ENCODE measurements at regions not wholly inside any gene's neighbourhood (a gene's known extent, or its start where the extent isn't known, plus 50 kb on each side); places are given as distances from the start of the nearest gene placed in this dataset.

DNA sequence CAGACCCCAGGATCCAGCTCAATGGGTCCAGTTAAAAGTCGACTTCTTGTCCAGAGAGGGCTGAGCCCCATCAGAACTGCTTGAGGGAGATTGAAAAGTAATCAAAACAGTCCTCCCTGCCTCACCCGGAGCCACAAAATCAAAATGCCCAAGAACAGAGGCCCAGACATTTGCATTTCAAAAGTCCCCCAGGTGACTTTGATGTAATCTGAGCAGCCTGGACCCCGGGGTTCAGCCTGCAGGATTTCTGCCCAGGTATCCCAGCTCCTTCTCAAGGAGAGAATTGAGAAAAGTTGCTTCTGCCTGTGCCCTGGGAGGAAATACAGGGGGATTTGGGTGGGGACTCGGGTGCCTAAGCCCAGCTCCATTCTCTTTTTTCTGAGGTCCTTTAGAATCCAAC lies 1385.0 kb downstream of the TBC1D22A start:
- no peak for ATAC-seq

DNA sequence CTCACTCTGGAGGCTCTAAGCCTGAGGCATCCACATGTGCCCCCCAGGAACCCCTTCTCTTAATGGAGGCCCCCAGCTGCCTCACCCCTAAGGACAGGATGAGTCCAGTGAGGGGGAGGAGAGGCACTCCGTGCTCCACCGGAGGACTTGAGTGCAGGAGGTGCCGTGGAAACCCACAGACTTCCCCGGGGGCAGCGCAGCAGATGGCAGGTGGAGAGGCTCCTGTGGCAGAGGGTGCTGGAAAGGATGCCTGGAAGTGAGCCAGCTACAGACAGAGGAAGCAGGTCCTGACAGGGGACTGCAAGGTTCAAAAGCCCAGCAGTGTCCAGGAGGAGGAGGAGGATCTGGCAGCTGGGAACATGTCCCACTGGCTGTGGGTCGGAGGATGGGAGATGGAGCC lies 1384.0 kb downstream of the TBC1D22A start:
- ATAC-seq, result no peak

DNA sequence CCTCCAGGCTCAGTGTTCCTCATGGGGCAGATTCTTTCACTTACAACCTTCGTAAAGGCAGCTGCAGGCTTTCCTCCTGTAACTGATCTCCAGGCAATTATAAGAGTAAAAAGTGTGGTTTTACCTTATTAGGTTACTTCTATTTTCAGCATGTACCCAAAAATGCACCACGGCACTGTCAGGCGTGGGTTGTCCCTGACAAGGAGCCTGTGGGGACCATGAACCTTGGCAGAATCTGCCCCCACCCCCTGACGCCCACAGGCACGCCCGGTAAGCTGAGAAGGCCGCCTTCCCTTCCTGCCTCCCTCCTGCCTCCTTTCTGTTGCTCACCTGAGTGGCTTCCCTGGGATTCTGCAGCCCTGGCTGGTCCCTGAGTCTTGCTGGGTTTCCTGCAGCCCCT lies 1383.3 kb downstream of the TBC1D22A start:
- ATAC-seq, result no peak

DNA sequence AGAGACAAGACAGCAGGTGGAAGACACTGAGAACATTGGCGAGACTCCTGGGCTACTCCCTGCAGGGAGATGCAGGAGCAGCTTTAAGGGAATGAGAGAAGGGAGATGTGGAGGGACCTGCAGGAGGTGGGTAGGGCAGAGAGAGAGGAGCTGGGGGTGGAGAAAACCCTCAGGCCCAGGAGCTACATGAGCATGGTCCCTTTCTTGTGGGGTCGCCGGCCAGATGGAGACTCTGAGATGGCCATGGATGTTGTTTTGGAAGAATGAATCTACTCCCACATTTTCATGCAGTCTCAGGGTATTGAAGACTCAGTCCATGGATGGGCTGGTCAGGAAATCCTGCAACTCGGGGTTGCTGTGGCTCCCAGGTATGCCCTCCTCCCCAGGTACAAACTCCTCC lies 1381.9 kb downstream of the TBC1D22A start:
- no peak for ATAC-seq

DNA sequence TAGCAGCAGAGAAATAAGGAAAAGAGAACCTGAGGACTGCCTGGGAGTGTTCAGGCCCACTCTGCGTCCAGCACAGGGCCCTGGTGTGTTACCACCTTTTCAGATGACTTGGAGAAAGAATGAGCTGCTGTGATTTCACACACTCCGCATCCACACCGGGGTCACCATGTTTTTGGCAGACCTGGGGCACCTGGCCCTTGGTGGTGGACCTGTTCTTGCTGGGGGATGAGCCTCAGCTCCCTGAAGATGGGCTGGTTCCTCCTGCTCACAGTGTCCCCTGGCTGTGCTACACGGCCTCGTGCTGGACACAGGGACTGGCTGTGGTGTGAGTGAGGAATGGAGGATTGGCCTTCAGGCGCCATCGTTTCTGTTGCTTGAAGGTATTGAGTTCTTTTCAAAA lies 1381.4 kb downstream of the TBC1D22A start:
- no peak for ATAC-seq

DNA sequence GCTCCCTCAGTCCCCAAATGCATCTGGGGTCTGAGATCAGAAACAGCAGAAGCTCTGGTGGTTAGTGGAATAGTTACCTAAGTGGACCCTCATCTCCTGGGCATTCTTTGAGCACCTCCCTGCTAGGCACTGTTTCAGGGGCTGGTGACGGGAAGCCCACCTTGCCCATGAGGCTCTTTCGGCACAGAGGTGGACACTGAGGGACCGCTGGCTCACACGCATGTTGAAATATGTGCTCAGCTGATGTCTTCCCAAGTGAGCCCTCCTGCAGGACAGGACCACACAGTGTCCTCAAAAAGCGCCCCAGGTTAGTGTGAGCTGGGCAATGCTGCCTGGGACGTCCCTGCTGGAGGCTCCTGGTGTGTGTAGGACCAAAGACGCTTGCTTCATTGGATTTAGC lies 1379.9 kb downstream of the TBC1D22A start:
- ATAC-seq, result no peak

DNA sequence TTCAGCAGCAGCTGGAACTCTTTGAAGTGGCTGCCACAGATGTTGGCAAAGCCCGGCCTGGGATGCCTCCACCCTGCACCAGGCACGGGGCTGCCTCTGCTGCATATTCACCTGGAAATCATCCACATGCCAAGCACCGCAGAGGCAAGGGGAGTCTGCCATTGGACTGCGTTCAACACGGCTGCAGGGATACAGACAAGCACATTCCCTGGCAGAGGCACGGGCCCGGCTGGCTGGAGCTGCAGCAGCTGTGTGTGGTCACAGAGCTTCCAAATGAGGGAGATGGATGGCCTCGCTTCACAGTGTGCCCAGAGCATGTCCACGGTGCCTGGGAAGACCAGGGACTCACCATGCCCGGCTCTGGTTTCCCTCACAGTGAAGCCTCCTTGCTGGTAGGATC lies 1378.9 kb downstream of the TBC1D22A start:
- no peak for ATAC-seq

DNA sequence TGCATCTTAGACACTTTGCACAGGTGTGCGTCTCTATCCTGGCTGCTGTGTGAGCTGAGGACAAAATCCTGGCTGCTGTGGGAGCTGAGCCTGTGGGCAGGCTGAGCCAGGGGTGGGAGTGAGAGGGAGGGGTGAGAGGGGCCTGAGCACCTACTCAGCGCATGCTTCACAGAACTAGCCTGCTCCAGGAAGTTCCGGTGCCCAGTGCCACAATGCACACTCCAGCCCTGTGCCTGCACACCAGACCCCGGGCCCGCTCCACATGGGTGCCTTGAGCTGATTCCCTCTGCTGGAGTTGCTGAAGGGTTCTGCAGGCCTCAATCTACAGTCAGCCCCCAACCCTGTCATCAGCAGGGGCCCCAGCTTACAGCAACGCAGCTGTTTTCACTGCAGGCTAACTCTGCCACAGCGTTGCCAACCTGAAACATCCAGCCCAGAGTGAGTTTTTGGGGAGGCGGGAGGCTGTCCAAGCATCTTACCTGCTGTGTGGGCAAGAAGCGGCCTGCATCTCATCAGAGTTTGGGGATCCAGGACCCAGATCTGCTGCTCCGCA lies 1377.9 kb downstream of the TBC1D22A start:
- ATAC-seq, result no peak

DNA sequence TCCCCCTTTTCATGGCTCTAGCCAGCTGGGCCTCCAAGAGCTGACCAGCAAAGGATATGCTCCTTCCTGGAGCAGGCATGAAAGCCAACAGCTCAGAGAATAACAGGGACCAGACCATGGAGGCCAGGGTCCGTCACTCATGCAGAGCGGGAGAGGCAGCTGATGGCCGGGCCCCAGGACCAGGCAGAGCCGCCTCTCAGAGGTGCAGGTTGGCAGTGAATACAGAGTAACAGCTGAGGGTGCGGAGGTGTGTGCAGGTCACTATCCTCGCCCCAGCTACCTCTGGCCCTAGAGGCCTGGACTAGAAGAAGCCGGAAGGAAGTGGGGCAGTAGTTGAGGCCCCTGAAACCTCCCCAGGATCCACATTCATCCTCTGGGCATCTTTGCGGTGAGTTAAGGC lies 1377.3 kb downstream of the TBC1D22A start:
- ATAC-seq, result no peak

DNA sequence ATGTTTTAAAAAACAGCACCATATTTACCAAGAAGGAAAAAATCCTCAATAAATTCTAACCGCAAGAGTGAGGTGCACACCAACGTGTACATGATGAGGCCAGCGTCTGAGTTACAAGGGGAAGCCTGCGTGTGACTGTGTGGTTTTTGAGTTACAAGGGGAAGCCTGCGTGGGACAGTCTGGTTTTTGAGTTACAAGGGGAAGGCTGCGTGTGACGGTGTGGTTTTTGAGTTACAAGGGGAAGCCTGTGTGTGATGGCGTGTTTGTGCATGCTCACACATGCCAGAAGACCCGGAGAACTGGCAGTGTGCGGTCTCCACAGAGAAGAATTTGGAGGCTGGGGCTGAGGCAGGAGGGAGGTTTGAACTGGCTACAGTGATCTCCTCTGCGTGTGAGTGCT lies 1376.4 kb downstream of the TBC1D22A start:
- no peak for ATAC-seq

DNA sequence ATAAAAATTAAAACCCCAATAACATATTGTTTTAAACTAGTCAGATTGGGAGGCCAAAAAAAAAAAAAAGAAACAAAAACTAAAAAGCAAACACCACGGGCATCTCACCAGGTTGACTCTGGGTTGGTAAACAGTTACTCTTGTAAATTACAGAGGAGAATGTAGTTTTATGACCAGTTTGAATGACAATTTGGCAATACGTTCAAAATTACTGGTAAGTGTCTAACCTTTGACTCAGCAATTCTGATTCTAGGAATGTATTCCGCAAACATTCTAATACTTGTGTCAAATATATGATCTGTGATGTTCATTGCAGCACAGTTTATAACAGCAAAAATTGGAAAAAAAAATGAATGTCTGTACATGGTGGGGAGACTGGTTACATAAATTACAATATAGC lies 1376.0 kb downstream of the TBC1D22A start:
- ATAC-seq, result no peak

DNA sequence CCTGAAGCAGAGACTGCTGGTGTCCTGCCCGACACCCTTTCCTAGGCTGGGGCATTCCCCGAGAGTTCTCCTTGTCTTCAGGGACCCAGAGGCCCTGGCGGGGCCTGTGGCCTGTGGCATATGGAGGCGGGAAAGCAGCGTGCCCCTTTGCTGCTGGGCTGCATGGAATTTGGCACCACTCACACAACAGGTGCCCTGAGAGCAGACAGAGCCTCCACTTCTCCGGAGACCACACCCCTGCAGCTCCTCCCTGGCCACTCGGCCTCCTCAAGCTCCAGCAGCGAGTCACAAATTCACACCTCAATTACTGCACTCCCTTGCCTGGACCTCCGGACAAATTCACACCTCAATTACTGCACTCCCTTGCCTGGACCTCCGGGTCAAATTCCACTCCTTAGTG lies 1375.2 kb downstream of the TBC1D22A start:
- no peak for ATAC-seq

DNA sequence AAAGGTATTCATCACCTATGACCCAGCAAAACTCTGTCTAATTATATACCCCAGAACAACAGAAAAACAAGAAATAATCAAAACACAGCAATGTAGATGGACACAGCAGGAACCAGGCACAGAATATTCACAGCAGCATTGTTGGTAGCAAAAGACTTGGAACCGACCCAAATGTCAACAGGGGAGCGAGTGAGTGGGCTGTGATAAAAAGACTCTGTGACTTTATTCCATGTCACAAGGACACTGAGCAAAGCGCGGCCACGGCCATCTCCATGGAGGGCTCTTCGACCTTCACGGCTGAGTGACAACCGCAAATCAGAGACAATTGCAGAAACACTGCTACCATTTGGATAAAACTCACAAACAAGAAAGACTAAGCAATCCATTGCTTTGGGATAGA lies 1373.1 kb downstream of the TBC1D22A start:
- no peak for ATAC-seq

DNA sequence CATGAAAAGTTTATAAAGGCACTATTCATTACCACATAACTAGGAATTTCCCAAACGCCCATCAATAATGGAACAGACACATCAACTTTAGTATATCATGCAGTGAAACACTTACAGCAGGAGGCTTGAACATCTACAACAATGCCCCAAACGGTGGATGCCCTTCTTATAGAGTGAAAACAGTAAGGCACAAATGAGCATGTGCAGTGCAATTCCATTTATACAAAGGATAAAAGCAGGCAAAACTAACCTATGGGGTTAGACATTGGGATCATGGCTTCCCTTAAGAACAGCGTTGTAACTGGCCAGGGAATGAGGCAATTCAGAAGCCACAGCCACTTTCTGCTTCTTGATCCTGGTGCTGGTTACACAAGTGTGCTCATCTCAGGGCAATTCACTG lies 1363.0 kb downstream of the TBC1D22A start:
- ATAC-seq, result no peak

DNA sequence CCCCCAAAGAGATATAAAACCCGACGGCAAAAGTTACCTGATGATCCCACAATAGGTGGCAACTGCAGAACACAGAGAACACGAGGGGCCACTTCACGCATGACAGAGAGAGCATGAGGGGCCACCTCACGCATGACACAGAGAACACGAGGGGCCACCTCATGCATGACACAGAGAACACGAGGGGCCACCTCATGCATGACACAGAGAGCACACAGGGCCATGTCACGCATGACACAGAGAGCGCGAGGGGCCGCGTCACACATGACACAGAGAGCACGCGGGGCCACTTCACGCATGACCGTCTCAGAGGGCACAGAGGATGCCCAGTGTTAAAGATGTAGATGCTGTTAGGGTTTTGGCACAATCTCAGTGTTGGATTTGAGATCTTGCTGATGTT lies 1359.5 kb downstream of the TBC1D22A start:
- ATAC-seq, result no peak

DNA sequence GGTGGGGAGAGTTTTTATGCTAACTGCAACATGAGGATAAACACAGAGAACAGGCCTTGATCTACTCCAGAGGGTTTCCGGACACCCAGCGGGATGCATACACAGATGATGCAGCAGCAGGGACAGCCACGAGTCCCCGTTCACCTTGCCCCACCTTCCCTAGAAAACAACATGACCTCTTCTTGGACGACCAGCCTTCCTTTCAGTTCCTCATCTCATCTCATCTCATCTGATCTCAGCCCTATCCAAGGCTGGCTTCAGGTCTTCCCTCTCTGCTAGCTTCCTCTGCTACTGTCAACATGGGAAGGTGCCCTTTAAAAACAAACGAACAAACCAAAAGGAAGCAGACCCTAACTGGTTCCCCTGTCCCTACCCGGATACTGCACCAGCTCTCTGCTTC lies 1356.2 kb downstream of the TBC1D22A start:
- no peak for ATAC-seq

DNA sequence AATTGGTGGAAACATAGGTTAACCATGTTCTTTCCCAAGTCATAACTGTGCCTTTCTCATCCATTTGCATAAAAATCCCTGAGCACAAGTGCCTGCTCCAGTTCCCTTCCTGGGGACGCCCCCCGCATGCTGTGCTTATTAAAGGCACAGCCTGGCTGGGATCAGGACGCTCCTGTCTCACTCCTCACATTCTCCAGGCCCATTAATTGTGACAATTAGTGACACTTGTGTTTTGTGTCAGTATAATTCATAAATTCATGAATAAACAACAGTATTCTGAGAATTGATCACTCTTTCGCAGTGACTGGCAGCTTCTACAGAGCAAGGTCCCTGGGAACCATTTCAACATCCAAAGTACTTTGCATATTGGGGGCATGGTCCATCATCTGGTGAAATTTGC lies 1354.4 kb downstream of the TBC1D22A start:
- no peak for ATAC-seq

DNA sequence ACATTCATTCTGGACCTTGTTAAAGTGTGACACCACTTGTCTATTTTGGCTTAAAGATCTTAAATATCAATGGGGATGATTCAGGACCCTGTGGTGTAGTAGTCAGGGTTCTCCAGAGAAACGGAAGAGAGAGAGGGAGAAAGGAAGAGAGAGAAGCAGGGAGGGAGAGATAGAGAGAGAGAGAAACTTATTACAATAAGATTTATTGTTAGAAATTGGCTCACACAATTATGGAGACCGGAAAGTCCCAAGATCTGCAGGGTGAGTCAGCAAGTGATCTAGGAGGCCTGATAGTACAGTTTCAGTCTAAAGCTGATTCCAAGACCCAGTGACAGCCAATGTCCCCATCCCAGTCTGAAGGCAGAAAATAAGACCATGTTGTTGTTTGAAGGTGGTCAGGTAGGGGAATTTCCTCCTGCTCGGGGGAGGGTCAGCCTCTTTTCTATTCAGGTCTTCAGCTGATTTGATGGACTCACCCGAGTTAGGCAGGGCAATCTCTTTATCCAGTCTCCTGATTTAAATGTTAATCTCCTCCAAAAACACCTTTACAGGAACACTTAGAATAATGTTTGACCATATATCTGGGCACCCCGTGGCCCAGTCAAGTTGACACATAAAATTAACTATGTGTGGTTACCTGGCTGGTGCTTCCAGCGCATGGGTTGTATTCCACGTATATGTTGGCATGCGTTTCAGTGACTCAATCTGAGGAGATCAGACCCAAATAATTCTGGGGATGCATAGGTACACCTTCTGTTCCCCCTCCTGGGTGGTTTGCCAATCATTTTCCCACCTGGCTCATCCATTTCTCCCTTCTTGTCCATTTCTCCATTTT lies 1350.5 kb downstream of the TBC1D22A start:
- peak; percentile 32 to 60 for ATAC-seq

DNA sequence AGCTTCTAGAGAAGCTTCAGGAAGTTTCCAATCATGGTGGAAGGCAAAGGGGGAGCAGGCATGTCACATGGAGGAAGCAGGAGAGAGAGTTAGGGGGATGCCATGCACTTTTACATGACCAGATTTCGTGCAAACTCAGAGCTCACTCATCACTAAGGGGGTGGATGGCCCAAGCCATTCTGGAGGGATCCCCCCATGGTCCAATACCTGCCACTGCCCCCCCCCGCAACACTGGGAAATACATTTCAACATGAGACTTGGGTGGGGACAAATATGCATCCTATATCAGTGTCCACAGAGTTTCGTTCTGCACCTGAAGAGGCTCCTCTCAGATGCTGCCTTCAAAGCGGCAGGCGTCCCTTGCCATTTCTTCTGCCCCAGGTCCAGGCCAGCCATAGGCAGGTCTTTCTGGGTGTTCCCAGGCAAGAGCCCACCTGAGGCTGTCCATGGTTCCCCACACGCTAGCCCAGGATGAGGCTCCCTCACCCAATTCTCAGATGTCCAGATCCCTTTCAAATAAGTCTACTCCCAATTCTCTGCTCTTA lies 1344.3 kb downstream of the TBC1D22A start:
- no peak for ATAC-seq

DNA sequence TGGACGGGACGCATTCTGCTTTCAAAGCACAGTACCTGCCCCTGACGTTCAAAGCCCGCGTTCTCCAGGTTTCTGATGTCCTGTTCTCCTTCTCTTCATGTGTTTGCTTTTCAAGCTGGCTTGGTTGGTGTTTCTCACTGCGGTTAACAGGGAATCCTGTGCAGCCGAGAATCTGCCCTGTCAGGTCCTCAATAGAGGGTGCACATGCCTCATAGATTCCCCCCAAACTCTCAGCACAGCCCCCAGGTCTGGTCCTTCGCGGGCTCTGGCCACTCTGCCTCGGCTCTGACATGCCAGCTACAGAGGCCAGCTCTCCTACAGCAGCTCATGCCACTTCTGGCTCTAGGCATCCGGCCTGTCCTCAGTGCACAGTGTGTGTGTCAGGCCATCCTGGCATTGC lies 1343.8 kb downstream of the TBC1D22A start:
- no peak for ATAC-seq

DNA sequence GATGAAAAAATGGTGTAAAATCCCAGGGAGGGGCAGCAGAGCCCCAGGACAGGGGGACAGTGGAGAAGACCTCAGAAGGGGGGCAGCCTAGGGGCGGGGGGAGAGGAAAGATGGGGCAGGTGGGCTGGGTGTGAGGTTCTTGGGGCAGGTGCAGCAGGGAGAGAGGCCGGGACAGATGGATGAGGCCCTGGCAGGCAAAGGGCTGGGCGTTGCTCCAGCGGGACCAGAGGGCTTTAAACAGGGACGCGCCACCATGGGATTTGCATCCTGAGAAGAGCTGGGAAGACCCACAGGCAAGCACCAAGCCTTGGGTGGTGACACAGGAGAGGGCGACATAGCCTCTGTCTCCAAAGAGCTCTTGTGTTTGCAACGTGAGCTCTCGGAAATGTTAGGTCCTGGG lies 1342.8 kb downstream of the TBC1D22A start:
- no peak for ATAC-seq

DNA sequence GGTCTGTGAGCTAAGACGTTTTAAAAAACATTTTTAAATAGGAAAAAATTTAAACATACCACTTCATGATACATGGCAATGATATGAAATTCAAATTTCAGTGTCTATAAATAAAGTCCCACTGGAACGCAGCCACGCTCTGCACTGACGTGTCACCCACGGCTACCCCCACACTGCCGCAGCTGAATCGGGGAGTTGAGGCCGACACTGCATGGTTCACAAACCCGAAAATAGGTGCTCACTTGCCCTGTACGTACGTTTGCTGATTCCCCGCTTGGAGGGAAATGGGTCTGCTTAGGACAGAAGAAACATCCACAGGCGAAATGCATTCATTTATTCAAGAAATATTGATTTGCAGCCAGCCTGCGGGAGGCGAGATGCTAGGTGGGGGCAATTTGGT lies 1342.3 kb downstream of the TBC1D22A start:
- no peak for ATAC-seq

DNA sequence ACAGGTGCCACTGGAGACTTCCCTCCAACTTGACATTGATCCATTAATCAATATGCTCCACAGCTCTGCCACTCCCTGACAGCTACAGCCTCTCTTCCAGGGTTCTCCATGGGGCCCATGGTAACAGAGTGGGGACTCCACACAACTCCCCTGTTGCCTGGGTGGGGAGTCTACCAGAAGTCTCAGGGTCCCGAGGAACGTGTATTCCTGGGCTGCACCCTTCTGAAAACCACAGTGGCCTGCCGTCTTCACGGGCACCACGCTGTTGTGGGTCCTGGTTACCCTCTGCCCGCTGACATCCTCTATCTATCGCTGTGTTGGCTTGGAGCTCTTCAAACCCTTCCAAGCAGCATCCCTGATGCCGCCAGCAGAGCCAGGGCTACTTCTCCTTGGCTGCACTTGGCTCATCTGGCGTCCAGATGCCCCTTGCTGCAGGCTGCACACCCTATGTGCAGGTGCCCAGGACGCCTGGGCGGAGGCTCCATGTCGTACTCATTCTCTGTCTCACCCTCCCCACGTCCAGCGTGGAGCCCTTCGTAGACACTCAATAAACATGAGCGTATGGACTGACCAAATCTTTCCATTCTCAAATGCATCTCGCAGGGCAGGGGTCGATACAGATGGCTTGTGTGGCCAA lies 1341.8 kb downstream of the TBC1D22A start:
- no peak for ATAC-seq

All from activated CD4-positive, CD25-positive, alpha-beta regulatory T cell treated with anti-CD3 and anti-CD28 coated beads, Interleukin-2, amount 50 U/mL, for 24 hours (primary cell).